T47D (cell line): ENCODE measurements at regions not wholly inside any gene's neighbourhood (a gene's known extent, or its start where the extent isn't known, plus 50 kb on each side); places are given as distances from the start of the nearest gene placed in this dataset.

Experiments used
- DNase-seq, 2 experiments: peaks; one replicate each; pipeline versions ENCODE4 v3.0.0 to v3.0.0-alpha.2; 2011 to 2012; ENCODE audit warnings: low read depth in 1 of 2, low spot score in 1 of 2
- JUND ChIP-seq: IDR thresholded peaks from 2 replicates; pipeline ENCODE4 v1.6.1; 2012; ENCODE audit warnings: low read depth
- in situ Hi-C: cut with HindIII; loops from 2 replicates; pipeline ENCODE4 v1.10.0; 2016; ENCODE audit warnings: low sequenced_read_pairs, low pct_unique_long_range_greater_than_20kb

DNA sequence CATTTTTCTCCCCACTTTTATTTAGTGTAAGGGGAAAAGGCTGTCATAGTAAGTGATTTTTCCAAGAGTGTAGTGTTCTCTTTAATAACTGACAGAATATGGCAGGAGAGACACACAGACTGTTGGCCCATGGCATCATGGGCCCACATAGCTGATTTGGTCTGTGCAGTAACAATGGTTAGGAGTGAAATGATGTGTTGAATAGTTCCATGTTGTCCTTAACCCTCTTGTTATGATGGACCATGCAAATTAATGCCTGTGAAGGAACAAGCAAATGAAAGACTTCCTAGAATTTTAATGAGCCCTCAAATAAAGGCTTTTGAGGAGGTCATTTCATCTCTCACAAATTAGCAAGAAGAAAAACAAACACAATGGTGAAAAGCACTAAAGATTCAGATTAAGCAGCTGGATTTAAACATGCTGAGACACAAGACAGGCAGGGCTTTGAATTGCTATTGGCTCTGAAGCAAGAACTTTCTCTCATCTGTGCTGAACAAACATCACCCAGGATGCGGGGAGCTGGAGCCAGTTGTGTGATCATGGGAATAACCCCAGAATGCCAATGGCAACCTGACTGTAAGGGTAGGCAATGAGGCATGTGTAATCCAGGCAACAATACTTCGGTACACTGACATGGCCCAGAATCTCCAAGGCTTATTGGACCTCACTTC is 136.7 kb upstream of the VEPH1 start:
- no peak for TF ChIP-seq JUND
- no peak for DNase-seq
- in situ Hi-C loops: no loop called here

DNA sequence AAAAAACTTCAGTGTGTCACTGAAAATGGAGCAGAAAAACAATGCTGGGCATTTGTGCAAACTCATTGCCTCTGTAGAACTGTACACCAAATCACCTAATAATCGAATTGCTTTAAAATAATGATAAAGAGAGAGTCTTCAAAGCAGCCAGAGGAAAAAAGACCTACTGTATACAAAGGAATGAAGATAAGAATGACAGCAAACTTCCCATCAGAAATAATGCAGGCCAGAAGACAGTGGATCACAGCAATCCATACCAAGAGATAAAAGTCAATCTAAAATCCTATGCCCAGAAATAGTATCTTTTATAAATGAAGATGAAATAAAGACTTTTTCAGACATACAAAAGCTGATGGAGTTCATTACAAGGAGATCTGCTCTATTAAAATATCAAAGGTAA is 134.7 kb upstream of the VEPH1 start:
- no peak for DNase-seq
- in situ Hi-C loops: no loop called here
- no peak for TF ChIP-seq JUND

DNA sequence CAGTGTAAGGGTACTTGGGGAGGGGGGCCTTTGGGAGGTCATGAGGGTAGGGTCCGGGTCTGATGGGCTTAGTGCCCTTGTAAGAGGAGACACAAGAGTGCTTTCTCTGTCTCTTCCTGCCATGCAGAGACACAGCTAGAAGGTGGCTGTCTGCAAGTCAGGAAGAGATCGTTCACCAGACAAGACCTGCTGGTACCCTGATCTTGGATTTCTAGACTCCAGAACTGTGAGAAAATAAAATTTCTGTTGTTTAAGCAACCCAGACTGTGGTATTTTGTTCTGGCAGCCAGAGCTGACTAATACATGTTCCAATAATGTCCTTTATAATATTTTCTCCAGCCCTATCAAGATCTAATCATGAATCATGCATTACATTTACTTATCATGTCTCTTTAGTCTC is 130.0 kb upstream of the VEPH1 start:
- TF ChIP-seq JUND: no peak
- DNase-seq: no peak
- in situ Hi-C loops: no loop called here

DNA sequence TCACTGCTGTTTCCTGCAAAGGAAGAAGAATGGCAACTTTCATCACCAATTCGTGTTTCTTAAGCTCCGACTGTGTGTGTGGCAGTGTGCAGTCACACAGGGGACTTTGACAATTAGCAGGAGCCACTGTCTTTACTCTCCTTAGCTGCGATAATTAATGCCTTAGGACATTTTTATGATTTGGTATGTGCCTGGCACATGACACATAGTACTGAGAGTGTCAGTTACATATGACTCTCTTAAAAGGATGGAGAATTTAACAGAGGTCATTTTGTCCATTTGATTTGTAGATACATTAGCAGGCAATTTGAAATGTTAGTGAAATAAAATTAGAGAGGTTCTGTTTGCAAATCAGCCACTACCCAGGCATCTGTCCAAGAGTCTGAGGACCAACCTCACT is 128.9 kb upstream of the VEPH1 start:
- DNase-seq: no peak
- no peak for TF ChIP-seq JUND
- in situ Hi-C loops: no loop called here

DNA sequence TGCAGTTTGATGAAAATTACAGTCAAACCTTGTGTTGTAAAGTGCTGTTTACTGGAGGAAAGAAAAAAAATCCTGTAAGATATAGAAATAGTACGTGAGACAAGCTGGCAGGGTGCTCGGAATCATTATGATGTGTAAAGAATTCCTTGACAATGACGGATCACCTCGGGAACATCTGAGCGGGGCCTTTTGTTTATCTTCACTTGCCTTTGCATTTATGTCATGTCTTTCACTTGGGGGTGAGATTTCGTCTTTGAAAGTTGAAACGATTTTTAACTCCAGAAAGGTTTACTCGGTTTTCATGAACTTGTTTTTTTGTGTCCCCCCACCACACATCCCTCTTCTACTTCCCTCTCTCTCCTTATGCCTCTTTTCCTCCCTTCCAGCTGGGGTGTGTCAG is 128.3 kb upstream of the VEPH1 start:
- no peak for TF ChIP-seq JUND
- in situ Hi-C loops: no loop called here
- DNase-seq: no peak

DNA sequence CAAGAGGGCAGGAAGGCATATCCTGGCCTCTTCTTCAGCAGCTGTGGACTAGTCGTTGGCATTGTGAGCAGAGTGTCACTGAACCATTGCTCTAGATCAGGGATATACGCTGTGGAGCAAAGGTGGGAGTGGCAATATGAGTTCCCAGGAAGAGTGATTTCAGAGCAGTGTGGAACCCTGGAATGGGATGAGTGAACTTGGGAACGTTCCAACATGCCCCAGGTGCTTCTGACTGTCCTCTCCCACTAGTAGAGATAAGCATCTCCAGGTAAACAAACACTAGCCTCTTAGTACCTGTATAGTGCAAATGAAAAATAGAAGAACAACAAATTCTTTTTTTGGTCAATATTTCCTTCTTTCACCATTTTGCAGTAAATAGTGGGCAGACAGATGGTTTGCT is 123.6 kb upstream of the VEPH1 start:
- TF ChIP-seq JUND: no peak
- in situ Hi-C loops: no loop called here
- DNase-seq: peak in 1 of 2 experiments; percentile 53

DNA sequence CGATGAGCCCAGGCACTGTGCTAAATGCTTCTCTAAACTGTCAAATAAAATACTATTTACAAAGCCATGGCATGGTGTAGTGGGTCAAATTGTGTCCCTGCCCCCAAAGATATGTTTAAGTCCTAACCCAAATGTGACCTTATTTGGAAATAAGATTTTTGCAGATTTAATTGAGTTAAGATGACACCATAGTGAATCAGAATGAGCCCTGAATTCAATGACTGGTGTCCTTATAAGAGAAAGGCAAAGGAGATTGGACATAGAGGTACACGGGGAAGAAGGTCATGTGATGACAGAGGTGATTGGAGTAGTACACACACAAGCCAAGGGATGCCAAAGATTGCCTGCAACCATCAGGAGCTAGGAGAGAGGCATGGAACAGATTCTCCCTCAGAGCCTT is 121.6 kb upstream of the VEPH1 start:
- no peak for TF ChIP-seq JUND
- no peak for DNase-seq
- in situ Hi-C loops: no loop called here

DNA sequence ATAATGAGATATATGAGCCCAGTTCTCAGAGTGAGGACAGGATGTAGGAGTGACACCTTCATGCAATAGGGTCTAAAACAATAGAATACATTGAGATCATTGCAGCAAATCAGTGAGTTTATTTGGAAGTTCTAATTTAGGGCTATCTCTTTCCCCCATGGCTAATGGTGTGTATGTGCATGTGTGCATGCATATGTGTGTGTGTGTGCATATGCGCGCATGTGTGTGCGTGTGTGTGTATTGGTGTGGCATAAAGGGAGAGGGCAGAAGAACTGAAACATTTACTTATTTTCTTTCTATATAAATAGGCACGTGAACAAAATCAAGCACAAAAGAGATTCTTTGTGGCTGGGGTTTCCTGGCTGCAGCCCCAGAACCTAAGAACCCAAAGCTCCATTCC is 115.7 kb upstream of the VEPH1 start:
- no peak for DNase-seq
- in situ Hi-C loops: no loop called here
- TF ChIP-seq JUND: no peak

DNA sequence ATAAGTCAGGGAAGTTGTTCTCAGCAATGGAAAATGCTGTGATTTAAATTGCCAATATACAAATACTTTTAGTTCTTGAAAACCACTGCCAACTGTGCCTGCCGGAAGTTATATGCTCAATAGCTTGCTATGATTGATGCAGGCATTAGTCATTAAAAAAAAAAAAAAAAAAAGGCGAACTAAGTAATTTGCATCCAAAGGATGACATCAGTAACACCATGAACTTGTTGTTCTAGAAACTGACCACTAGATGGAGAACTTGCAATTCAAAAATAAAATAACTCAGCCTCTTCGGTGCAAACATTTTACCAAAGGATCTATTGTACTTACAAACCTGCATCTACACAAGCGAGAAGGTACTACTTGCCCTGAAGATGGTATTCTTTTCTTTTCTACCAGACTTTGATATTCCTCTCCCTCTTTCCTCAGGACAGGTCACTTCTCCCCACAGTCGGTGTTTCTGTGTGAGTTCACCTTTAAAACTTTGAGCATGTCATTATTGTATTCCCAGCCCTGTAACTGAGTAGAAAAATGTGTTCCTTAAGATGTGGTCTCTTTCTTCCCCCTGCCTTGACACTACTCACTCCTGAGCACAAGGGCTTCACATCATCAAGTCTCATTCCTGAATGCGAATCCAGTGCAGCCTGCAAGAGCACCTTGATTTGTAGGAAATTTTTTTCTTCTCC is 115.0 kb upstream of the VEPH1 start:
- DNase-seq: peak; percentile 45 to 81
- in situ Hi-C loops: no loop called here
- no peak for TF ChIP-seq JUND

DNA sequence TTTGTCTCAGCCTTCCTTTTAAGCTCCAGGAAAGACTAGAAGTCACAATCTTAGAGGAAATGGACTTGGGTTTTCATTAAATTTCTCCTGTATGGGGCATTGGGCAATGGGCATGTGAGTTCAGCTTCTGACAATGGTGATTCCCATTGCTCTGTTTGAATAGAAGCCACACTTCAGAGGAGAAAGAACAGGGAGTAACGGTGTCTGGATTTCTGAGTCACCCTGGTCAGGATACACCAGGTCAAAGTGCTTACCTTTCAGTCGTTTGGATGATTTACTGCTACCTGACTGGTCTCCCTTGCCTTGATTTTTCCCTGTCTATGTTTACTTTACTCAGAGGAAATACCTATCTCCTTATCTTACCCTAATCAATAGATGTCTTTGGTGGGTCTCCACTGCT is 111.7 kb upstream of the VEPH1 start:
- TF ChIP-seq JUND: no peak
- DNase-seq: no peak
- in situ Hi-C loops: no loop called here

DNA sequence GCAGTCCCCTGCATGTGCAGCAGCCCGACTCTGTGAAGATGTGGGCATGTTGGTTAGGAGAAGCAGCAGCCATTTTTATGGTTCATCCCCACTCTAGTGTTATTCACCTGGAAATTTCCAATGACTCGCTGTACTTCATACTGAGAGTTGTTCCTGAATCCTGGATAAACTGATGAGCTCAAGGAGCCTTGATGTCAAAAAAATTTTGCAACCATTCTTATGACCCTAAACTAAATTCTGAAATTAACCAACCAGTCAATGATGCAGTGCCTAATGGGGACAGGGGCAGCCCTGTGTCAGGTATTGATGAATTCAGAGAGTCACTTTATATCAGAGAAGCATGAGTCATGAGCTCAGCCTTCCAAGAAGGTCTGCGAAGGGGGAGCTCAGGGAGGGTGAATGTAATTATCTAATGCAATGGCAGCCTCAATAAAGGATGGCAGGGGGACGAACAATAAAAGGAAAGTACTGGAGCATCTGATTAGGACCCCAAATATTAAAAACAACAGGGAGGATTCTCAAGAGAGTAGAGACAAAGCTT is 108.4 kb upstream of the VEPH1 start:
- TF ChIP-seq JUND: no peak
- in situ Hi-C loops: no loop called here
- no peak for DNase-seq

DNA sequence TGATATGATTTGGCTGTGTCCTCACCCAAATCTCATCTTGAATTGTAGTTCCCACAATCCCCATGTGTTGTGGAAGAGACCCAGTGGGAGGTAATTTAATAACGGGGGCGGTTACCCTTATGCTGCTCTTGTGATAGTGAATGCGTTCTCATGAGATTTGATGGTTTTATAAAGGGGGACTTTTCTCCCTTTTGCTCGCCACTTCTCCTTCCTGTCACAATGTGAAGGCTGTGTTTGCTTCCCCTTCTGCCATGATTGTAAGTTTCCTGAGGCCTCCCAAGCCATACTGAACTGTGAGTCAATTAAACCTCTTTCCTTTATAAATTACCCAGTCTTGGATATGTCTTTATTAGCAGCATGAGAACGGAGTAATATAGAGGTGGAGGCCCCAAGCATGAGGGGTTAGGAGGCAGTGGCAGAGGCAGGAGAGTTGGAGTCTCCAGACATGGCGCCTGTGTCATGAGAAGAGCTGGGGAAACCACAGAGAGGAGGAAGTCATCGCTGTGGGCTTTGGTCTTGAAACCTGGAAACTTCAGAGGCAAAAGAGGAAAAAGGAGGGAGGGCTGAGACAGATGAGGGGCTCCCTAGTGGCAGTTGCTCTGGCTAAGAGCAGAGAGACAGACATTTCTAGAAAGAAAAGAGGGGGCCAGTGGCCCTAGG is 107.8 kb upstream of the VEPH1 start:
- TF ChIP-seq JUND: no peak
- in situ Hi-C loops: no loop called here
- DNase-seq: no peak

DNA sequence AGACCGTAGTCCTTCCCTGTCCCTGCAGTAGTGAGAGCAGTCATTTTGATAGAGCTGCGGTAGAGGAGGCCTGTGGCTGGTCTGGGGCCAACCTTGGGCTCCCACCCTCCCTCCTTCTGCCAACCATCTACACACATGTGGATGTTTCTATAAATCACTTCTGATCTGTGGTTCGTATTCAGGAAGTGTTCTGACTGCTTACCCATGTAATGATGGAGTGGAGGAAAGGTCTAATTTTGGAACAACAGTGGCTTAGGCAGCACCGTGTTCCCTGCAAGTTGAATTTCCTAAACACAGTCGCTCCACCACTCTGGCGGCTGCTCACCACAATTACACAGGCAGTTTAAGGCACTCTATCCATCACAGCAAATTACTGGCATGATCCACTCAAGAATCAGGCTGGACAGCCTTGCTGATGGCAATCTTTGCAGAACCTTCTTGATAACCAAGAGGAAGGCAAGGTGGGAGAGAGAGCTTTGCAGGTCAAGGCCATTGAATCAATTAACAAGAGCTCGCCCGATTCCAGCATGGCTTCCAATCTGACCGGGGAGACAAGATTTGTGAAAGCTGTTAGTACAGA is 104.7 kb upstream of the VEPH1 start:
- in situ Hi-C loops: no loop called here
- TF ChIP-seq JUND: no peak
- DNase-seq: no peak
